ENCODE measurements at regions not wholly inside any gene's neighbourhood (a gene's known extent, or its start where the extent isn't known, plus 50 kb on each side); places are given as distances from the start of the nearest gene placed in this dataset.
"Not testable (repeated sequence)": the region's sequence is repeated elsewhere in the genome, so short reads cannot be mapped to it uniquely, and the experiment has no call there.

GRCh38 chr5:77900691-77901090 is 124.6 kb upstream of the TBCA start:
- Mint-ChIP-seq H3K36me3 (ENCODE audit: insufficient read depth in 2 of 2) (no peaks in the 10 kb centered on the region), H3K9me3 (no peaks in the 10 kb centered on the region), H3K27me3 (ENCODE audit: low read depth) (no peaks in the 10 kb centered on the region), H3K4me1 (ENCODE audit: low read depth) (no peaks in the 10 kb centered on the region), H3K4me3 (no peak overlapping the region), H3K27ac (no peak overlapping the region)
- DNase-seq (no peak), ATAC-seq (replicated peaks in 1 of 2) (no peak)

GRCh38 chr5:77898385-77898784 is 122.2 kb upstream of the TBCA start:
- H3K4me3 Mint-ChIP-seq: no peak overlapping the region
- H3K9me3 Mint-ChIP-seq: no peaks in the 10 kb centered on the region
- no peaks in the 10 kb centered on the region for H3K36me3 Mint-ChIP-seq (ENCODE audit: insufficient read depth in 2 of 2)
- no peak for ATAC-seq (replicated peaks in 1 of 2)
- H3K27me3 Mint-ChIP-seq (ENCODE audit: low read depth): no peaks in the 10 kb centered on the region
- H3K4me1 Mint-ChIP-seq (ENCODE audit: low read depth): peaks cover 7% of the 10 kb centered on the region
- no peak for DNase-seq
- no peak overlapping the region for H3K27ac Mint-ChIP-seq

GRCh38 chr5:77896338-77896737 is 120.2 kb upstream of the TBCA start:
- Mint-ChIP-seq H3K4me3 (no peak overlapping the region), H3K4me1 (ENCODE audit: low read depth) (peaks cover 10% of the 10 kb centered on the region), H3K27me3 (ENCODE audit: low read depth) (no peaks in the 10 kb centered on the region), H3K36me3 (ENCODE audit: insufficient read depth in 2 of 2) (no peaks in the 10 kb centered on the region), H3K27ac (no peak overlapping the region), H3K9me3 (no peaks in the 10 kb centered on the region)
- no peak for DNase-seq
- ATAC-seq (replicated peaks in 1 of 2): no peak

- H3K27me3 Mint-ChIP-seq (ENCODE audit: low read depth); H3K4me1 Mint-ChIP-seq (ENCODE audit: low read depth); DNase-seq; H3K36me3 Mint-ChIP-seq (ENCODE audit: insufficient read depth in 2 of 2); H3K9me3 Mint-ChIP-seq; H3K4me3 Mint-ChIP-seq; H3K27ac Mint-ChIP-seq; ATAC-seq (replicated peaks in 1 of 2): not testable (repeated sequence)
These were observed 118.0 kb upstream of the TBCA start for GRCh38 chr5:77894103-77894502.

- peak; percentile 18 to 22 for DNase-seq
- H3K27me3 Mint-ChIP-seq (ENCODE audit: low read depth): no peaks in the 10 kb centered on the region
- H3K9me3 Mint-ChIP-seq: no peaks in the 10 kb centered on the region
- no peak overlapping the region for H3K4me3 Mint-ChIP-seq
- peaks cover 10% of the 10 kb centered on the region for H3K4me1 Mint-ChIP-seq (ENCODE audit: low read depth)
- H3K36me3 Mint-ChIP-seq (ENCODE audit: insufficient read depth in 2 of 2): no peaks in the 10 kb centered on the region
- ATAC-seq (replicated peaks in 1 of 2): peak; percentile 82 to 95
- peak overlapping the region; percentile 44 for H3K27ac Mint-ChIP-seq
These were observed 117.2 kb upstream of the TBCA start for GRCh38 chr5:77893225-77893860.

- no peak overlapping the region for H3K27ac Mint-ChIP-seq
- ATAC-seq (replicated peaks in 1 of 2) (no peak), DNase-seq (no peak)
- H3K27me3 Mint-ChIP-seq (ENCODE audit: low read depth): no peaks in the 10 kb centered on the region
- no peak overlapping the region for H3K4me3 Mint-ChIP-seq
- no peaks in the 10 kb centered on the region for H3K9me3 Mint-ChIP-seq
- H3K36me3 Mint-ChIP-seq (ENCODE audit: insufficient read depth in 2 of 2): no peaks in the 10 kb centered on the region
- H3K4me1 Mint-ChIP-seq (ENCODE audit: low read depth): peaks cover 10% of the 10 kb centered on the region
These were observed 116.2 kb upstream of the TBCA start for GRCh38 chr5:77892061-77893010.

GRCh38 chr5:77885519-77885918 is 109.4 kb upstream of the TBCA start:
- no peak for ATAC-seq (replicated peaks in 1 of 2)
- peaks cover 26% of the 10 kb centered on the region for H3K27me3 Mint-ChIP-seq (ENCODE audit: low read depth)
- H3K9me3 Mint-ChIP-seq: peaks cover 0 to 3% of the 10 kb centered on the region in 2 donors
- DNase-seq: no peak
- peaks cover 45% of the 10 kb centered on the region for H3K4me1 Mint-ChIP-seq (ENCODE audit: low read depth)
- H3K4me3 Mint-ChIP-seq: no peak overlapping the region
- H3K36me3 Mint-ChIP-seq (ENCODE audit: insufficient read depth in 2 of 2): peaks cover 1 to 3% of the 10 kb centered on the region in 2 donors
- H3K27ac Mint-ChIP-seq: no peak overlapping the region

- peaks cover 61% of the 10 kb centered on the region for H3K4me1 Mint-ChIP-seq (ENCODE audit: low read depth)
- peaks cover 26% of the 10 kb centered on the region for H3K27me3 Mint-ChIP-seq (ENCODE audit: low read depth)
- ATAC-seq (replicated peaks in 1 of 2) (peak; percentile 77 to 80), DNase-seq (peak; percentile 66 to 73)
- H3K36me3 Mint-ChIP-seq (ENCODE audit: insufficient read depth in 2 of 2): peaks cover 1 to 3% of the 10 kb centered on the region in 2 donors
- peak overlapping the region; percentile 97 for H3K27ac Mint-ChIP-seq
- peak overlapping the region; percentile 55 to 74 for H3K4me3 Mint-ChIP-seq
- H3K9me3 Mint-ChIP-seq: peaks cover 0 to 3% of the 10 kb centered on the region in 2 donors
These were observed 106.6 kb upstream of the TBCA start for GRCh38 chr5:77882670-77883257.

GRCh38 chr5:77881528-77881927 is 105.4 kb upstream of the TBCA start:
- Mint-ChIP-seq H3K27me3 (ENCODE audit: low read depth) (peaks cover 21% of the 10 kb centered on the region), H3K36me3 (ENCODE audit: insufficient read depth in 2 of 2) (peaks cover 1 to 3% of the 10 kb centered on the region in 2 donors), H3K27ac (peak overlapping the region; percentile 97), H3K9me3 (peaks cover 0 to 3% of the 10 kb centered on the region in 2 donors), H3K4me3 (peak overlapping the region; percentile 66 to 74), H3K4me1 (ENCODE audit: low read depth) (peaks cover 61% of the 10 kb centered on the region)
- ATAC-seq (replicated peaks in 1 of 2) (peak in 1 of 2 donors; percentile 10), DNase-seq (no peak)

- H3K4me1 Mint-ChIP-seq (ENCODE audit: low read depth): peaks cover 38% of the 10 kb centered on the region
- ATAC-seq (replicated peaks in 1 of 2): no peak
- no peak for DNase-seq
- no peaks in the 10 kb centered on the region for H3K9me3 Mint-ChIP-seq
- no peaks in the 10 kb centered on the region for H3K27me3 Mint-ChIP-seq (ENCODE audit: low read depth)
- H3K4me3 Mint-ChIP-seq: no peak overlapping the region
- H3K36me3 Mint-ChIP-seq (ENCODE audit: insufficient read depth in 2 of 2): peaks cover 0 to 2% of the 10 kb centered on the region in 2 donors
- H3K27ac Mint-ChIP-seq: no peak overlapping the region
These were observed 101.6 kb upstream of the TBCA start for GRCh38 chr5:77877516-77878355.

- Mint-ChIP-seq H3K27ac (no peak overlapping the region), H3K9me3 (no peaks in the 10 kb centered on the region), H3K27me3 (ENCODE audit: low read depth) (no peaks in the 10 kb centered on the region), H3K4me3 (no peak overlapping the region), H3K36me3 (ENCODE audit: insufficient read depth in 2 of 2) (no peaks in the 10 kb centered on the region), H3K4me1 (ENCODE audit: low read depth) (peaks cover 31% of the 10 kb centered on the region)
- ATAC-seq (replicated peaks in 1 of 2): no peak
- no peak for DNase-seq
These were observed 100.8 kb upstream of the TBCA start for GRCh38 chr5:77876862-77877502.

- Mint-ChIP-seq H3K9me3 (no peaks in the 10 kb centered on the region), H3K4me3 (no peak overlapping the region), H3K27ac (no peak overlapping the region), H3K36me3 (ENCODE audit: insufficient read depth in 2 of 2) (no peaks in the 10 kb centered on the region), H3K27me3 (ENCODE audit: low read depth) (no peaks in the 10 kb centered on the region), H3K4me1 (ENCODE audit: low read depth) (peaks cover 24% of the 10 kb centered on the region)
- no peak for DNase-seq
- ATAC-seq (replicated peaks in 1 of 2): no peak
These were observed 100.2 kb upstream of the TBCA start for GRCh38 chr5:77876316-77876715.

All from activated T-cell treated with anti-CD3 and anti-CD28 coated beads, Interleukin-2, amount 50 U/mL, for 72 hours (primary cell).